Cardiac muscle cell (in vitro differentiated cells and primary cell): ENCODE measurements at regions not wholly inside any gene's neighbourhood (a gene's known extent, or its start where the extent isn't known, plus 50 kb on each side); places are given as distances from the start of the nearest gene placed in this dataset.
"Not testable (repeated sequence)": the region's sequence is repeated elsewhere in the genome, so short reads cannot be mapped to it uniquely, and the experiment has no call there.

ENCODE experiments used
- DNase-seq, 2 donors: peaks; one replicate each; pipeline versions ENCODE4 v3.0.0 to v3.0.0-alpha.2; 2010 to 2017; ENCODE audit warnings: low read depth in 1 of 2, low spot score in 1 of 2
- H3K27ac ChIP-seq: fragments of 200-600 bp; sonication (generic); 2 replicates; pipeline ENCODE4 v1.5.1; 2016
- H3K27me3 ChIP-seq: fragments of 200-600 bp; sonication (generic); 2 replicates; pipeline ENCODE4 v1.6.0; 2016; ENCODE audit warnings: control low read depth
- H3K36me3 ChIP-seq: fragments of 200-600 bp; sonication (generic); 2 replicates; pipeline ENCODE4 v1.5.1; 2016; ENCODE audit warnings: control low read depth
- H3K4me1 ChIP-seq: fragments of 200-600 bp; sonication (generic); 2 replicates; pipeline ENCODE4 v1.8.1; 2017; ENCODE audit warnings: low read depth, mild to moderate bottlenecking, mixed run types
- H3K4me3 ChIP-seq: fragments of 200-600 bp; sonication (generic); 2 replicates; pipeline ENCODE4 v1.5.1; 2016; ENCODE audit warnings: mild to moderate bottlenecking
- H3K9me3 ChIP-seq: fragments of 200-600 bp; sonication (generic); 2 replicates; pipeline ENCODE4 v1.5.1; 2017; ENCODE audit warnings: low read depth, mild to moderate bottlenecking, control low read depth
- TF ChIP-seq, protein P1 (sequence below): IDR thresholded peaks from 2 replicates; pipeline ENCODE4 v1.5.1; 2012; ENCODE audit warnings: low read depth, mild to moderate bottlenecking, low read length

DNA sequence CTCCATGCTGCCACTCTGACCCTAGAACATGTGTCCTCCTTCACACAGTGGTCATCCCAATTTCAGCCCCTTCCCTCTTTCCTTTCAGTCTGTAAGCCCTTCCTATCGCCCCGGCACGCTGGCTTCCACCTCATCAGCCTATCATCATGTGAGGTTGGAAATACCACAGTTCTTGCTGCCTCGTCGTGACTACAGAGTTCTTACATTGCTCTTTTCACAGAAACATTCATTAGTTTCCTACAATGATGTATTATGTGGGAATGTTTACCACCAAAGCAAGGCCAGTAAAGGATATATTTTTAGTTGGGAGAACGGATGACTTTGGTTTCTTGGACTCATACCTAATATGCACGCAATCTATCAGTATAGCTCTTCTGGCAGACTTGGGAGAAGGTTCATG lies 169.5 kb upstream of the BOD1L1 start:
- H3K4me1 ChIP-seq, result no peaks in the 10 kb centered on the region
- H3K27me3 ChIP-seq, result no peaks in the 10 kb centered on the region
- no peak overlapping the region for H3K27ac ChIP-seq
- H3K4me3 ChIP-seq, result no peak overlapping the region
- H3K36me3 ChIP-seq, result no peaks in the 10 kb centered on the region
- H3K9me3 ChIP-seq, result no peaks in the 10 kb centered on the region
- no peak for DNase-seq
- TF ChIP-seq, protein P1, sequence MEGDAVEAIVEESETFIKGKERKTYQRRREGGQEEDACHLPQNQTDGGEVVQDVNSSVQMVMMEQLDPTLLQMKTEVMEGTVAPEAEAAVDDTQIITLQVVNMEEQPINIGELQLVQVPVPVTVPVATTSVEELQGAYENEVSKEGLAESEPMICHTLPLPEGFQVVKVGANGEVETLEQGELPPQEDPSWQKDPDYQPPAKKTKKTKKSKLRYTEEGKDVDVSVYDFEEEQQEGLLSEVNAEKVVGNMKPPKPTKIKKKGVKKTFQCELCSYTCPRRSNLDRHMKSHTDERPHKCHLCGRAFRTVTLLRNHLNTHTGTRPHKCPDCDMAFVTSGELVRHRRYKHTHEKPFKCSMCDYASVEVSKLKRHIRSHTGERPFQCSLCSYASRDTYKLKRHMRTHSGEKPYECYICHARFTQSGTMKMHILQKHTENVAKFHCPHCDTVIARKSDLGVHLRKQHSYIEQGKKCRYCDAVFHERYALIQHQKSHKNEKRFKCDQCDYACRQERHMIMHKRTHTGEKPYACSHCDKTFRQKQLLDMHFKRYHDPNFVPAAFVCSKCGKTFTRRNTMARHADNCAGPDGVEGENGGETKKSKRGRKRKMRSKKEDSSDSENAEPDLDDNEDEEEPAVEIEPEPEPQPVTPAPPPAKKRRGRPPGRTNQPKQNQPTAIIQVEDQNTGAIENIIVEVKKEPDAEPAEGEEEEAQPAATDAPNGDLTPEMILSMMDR, result no peak

DNA sequence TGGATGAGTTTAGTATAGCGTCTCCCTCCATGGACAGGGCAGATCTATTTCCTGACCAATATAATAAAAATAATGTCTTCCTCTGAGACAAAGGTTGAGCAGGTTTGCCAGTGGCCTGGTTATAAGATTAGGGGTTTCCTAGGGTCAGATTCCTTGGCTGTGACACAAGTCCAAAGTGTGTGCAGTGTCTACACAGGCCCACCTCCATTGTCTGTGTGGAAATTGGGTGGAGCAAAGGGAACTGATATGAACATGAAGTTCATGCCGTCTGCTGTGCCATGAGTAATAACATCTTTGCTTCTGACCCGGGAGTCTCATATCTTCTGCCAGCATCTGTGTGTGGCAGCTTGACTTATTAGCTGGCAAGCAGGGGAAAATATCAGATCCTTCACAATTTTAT lies 187.7 kb upstream of the BOD1L1 start:
- Histone ChIP-seq H3K27me3 (no peaks in the 10 kb centered on the region), H3K4me3 (no peak overlapping the region), H3K27ac (no peak overlapping the region), H3K36me3 (no peaks in the 10 kb centered on the region), H3K4me1 (no peaks in the 10 kb centered on the region), H3K9me3 (no peaks in the 10 kb centered on the region)
- TF ChIP-seq, protein P1, result no peak
- no peak for DNase-seq

DNA sequence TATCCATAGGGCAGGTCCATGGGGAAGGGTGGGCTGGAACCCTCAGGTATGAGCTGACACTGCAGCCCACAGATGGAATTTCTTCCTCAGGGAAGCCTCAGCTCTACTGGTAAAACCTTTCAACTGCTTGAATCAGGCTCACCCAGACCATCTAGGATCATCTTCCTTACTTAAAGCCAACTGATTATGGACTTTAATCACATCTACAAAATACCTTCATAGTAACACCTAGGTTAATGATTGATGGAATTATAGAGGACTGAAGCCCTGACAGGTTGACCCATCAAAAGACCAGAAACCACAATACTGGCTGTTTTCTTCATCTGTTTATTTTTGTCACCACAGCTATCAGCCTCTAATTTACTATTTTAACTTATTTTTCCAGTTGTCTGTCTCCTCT lies 188.9 kb upstream of the BOD1L1 start:
- Histone ChIP-seq H3K9me3 (no peaks in the 10 kb centered on the region), H3K4me1 (no peaks in the 10 kb centered on the region), H3K4me3 (no peak overlapping the region), H3K27me3 (no peaks in the 10 kb centered on the region), H3K36me3 (no peaks in the 10 kb centered on the region), H3K27ac (no peak overlapping the region)
- no peak for DNase-seq
- TF ChIP-seq, protein P1, result no peak

DNA sequence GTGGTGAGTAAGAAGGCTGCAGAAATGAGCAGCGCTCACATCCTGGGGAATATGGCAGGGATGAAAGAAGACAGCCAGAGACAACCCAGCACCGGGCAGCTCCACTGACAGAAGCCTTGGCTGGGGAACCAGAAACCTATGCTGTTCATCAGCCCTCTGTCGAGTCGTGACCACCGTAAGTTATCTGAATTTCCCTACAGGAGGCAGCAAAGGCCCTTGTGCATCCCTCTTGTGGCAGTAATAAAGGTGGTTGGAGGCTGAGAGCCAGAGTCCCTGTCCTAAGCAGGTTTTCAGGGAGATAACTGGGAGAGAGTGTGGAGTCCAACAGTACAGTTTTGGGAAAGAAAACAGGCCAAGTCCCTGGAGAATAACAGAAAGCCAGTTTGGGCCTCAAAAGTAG lies 194.0 kb upstream of the BOD1L1 start:
- H3K4me3 ChIP-seq, result no peak overlapping the region
- H3K27ac ChIP-seq, result no peak overlapping the region
- no peaks in the 10 kb centered on the region for H3K9me3 ChIP-seq
- TF ChIP-seq, protein P1, result no peak
- H3K4me1 ChIP-seq, result no peaks in the 10 kb centered on the region
- no peaks in the 10 kb centered on the region for H3K36me3 ChIP-seq
- peak in 1 of 2 donors; percentile 7 for DNase-seq
- no peaks in the 10 kb centered on the region for H3K27me3 ChIP-seq

DNA sequence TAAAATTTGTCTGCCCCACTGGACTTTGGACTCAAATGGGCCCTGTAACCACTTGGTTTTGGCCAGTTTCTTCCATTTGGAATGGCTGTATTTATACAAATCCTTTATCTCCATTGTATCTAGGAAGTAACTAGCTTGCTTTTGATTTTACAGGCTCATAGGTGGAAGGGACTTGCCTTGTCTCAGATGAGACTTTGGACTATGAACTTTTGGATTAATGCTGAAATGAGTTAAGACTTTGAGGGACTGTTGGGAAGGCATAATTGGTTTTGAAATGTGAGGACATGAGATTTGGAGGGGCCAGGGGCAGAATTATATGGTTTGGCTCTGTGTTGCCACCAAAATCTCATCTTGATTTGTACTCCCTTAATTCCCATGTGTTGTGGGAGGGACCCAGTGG lies 198.3 kb upstream of the BOD1L1 start:
- not testable (repeated sequence) for H3K36me3 ChIP-seq, H3K4me1 ChIP-seq, H3K9me3 ChIP-seq, H3K27me3 ChIP-seq, DNase-seq, H3K27ac ChIP-seq, H3K4me3 ChIP-seq

DNA sequence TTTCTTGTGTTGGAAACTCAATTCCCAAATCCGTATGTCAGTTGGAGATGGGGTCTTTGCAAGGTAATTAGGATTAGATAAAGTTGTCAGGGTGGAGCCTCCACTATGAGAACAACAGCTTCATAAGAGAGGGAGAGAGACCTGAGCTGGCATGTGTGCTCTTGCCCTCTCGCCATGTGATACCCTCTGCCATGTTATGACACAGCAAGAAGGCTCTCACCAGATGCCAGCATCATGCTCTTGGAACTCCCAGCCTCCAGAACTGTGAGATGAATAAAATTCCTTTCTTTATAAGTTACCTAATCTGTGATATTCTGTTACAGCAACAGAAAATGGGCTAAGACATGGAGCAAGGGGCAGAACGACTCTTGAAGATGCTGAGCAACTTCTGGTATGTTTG lies 201.9 kb upstream of the BOD1L1 start:
- Histone ChIP-seq H3K27me3 (no peaks in the 10 kb centered on the region), H3K27ac (no peak overlapping the region), H3K4me1 (peaks cover 24% of the 10 kb centered on the region), H3K9me3 (no peaks in the 10 kb centered on the region), H3K36me3 (no peaks in the 10 kb centered on the region), H3K4me3 (no peak overlapping the region)
- DNase-seq, result no peak
- TF ChIP-seq, protein P1, result no peak
